Epidermal melanocyte (primary cell): ENCODE measurements at regions not wholly inside any gene's neighbourhood (a gene's known extent, or its start where the extent isn't known, plus 50 kb on each side); places are given as distances from the start of the nearest gene placed in this dataset.
"Not testable (repeated sequence)": the region's sequence is repeated elsewhere in the genome, so short reads cannot be mapped to it uniquely, and the experiment has no call there.

Experiments
- DNase-seq: peaks from one replicate; pipeline ENCODE4 v3.0.0; 2011; ENCODE audit warnings: low spot score; ENCODE audit not compliant: insufficient read length

GRCh38 chr18:66005831-66006588, 255.2 kb downstream of the CDH7 start:
- no peak for DNase-seq

GRCh38 chr18:65998971-65999700, 248.3 kb downstream of the CDH7 start:
- not testable (repeated sequence) for DNase-seq

GRCh38 chr18:65995206-65995605, 244.4 kb downstream of the CDH7 start:
- DNase-seq: no peak

- no peak for DNase-seq
Measured at GRCh38 chr18:65994302-65994701, 243.5 kb downstream of the CDH7 start.

- DNase-seq: no peak
Measured at GRCh38 chr18:65990944-65991708, 240.3 kb downstream of the CDH7 start.

GRCh38 chr18:65990174-65990690, 239.4 kb downstream of the CDH7 start:
- no peak for DNase-seq

GRCh38 chr18:65988972-65989371, 238.2 kb downstream of the CDH7 start:
- no peak for DNase-seq

- no peak for DNase-seq
Measured at GRCh38 chr18:65988386-65988785, 237.6 kb downstream of the CDH7 start.

- no peak for DNase-seq
Measured at GRCh38 chr18:65983750-65984149, 232.9 kb downstream of the CDH7 start.

- no peak for DNase-seq
Measured at GRCh38 chr18:65975536-65975935, 224.7 kb downstream of the CDH7 start.

GRCh38 chr18:65974758-65975157, 223.9 kb downstream of the CDH7 start:
- no peak for DNase-seq

GRCh38 chr18:65968239-65969004, 217.6 kb downstream of the CDH7 start:
- DNase-seq: no peak

GRCh38 chr18:65955747-65956146, 204.9 kb downstream of the CDH7 start:
- no peak for DNase-seq

- no peak for DNase-seq
Measured at GRCh38 chr18:65954372-65954771, 203.6 kb downstream of the CDH7 start.

GRCh38 chr18:65946777-65947176, 196.0 kb downstream of the CDH7 start:
- DNase-seq: no peak

GRCh38 chr18:65943268-65943667, 192.5 kb downstream of the CDH7 start:
- no peak for DNase-seq

GRCh38 chr18:65942854-65943253, 192.0 kb downstream of the CDH7 start:
- no peak for DNase-seq

GRCh38 chr18:65942104-65942503, 191.3 kb downstream of the CDH7 start:
- DNase-seq: no peak

GRCh38 chr18:65941482-65941881, 190.7 kb downstream of the CDH7 start:
- no peak for DNase-seq
